Dendritic cell treated with granulocyte-macrophage colony-stimulating factor and Interleukin-4, amounts not matched to agents 40 ng/mL and 50 ng/mL, for 4 days (primary cell): ENCODE measurements at regions not wholly inside any gene's neighbourhood (a gene's known extent, or its start where the extent isn't known, plus 50 kb on each side); places are given as distances from the start of the nearest gene placed in this dataset.

ENCODE experiments used
- H3K27ac Mint-ChIP-seq: one replicate; pipeline ENCODE4 v1.8.0; 2022; ENCODE audit warnings: mild to moderate bottlenecking, mixed read lengths
- H3K27me3 Mint-ChIP-seq: one replicate; pipeline ENCODE4 v1.8.0; 2022; ENCODE audit warnings: mild to moderate bottlenecking, mixed read lengths
- H3K36me3 Mint-ChIP-seq: one replicate; pipeline ENCODE4 v1.8.0; 2022; ENCODE audit warnings: low read depth, mixed read lengths
- H3K4me1 Mint-ChIP-seq: one replicate; pipeline ENCODE4 v1.8.0; 2022; ENCODE audit warnings: low read depth, mixed read lengths
- H3K4me3 Mint-ChIP-seq: one replicate; pipeline ENCODE4 v1.8.0; 2022; ENCODE audit warnings: mild to moderate bottlenecking, moderate library complexity, mixed read lengths
- H3K9me3 Mint-ChIP-seq: one replicate; pipeline ENCODE4 v1.8.0; 2022; ENCODE audit warnings: mixed read lengths
- intact Hi-C: fragments of 100-400 bp; cut with micrococcal nuclease; formaldehyde crosslinking; loops from one replicate; pipeline ENCODE4 v1.15.0; 2022

- Mint-ChIP-seq H3K27ac (no peak overlapping the region), H3K4me3 (no peak overlapping the region)
Observed at GRCh38 chr9:79013715-79014610, 557.8 kb upstream of the TLE4 start.

DNA sequence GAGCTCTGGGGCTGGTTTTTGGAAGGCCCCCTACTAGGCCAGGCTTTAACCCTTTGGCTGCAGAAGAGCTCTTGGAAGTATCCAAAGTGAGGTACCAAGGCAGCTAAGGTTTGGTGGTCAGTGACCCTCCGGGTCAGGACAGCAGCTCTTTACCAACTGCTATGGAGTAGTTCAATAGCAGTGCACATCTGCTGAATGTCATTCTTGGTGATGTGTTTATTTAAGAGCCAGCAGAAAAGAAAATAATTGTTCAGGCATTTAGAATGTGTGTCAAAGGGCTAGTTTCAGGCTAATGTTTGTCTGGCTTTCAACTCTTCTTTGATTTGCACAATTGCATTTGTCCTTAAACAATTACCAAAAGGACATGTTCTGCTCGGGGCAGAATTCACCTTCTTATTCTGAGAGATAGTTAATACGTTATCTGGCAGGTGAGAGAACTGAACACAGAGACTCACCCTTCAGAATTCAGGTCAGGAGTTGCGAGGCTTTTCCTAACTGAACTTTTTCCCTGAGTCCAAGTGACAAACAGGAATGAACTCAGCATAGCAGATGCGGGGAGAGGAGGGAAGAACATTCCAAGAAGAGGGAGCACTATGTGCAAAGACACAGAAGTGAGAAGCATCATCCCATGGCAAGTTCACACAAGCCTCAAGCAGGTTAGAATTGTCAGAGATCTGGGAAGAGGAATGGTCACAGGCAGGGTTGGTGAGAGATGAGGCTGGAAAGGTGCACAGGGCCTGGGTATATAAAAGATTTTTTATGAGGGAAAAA lies 556.7 kb upstream of the TLE4 start:
- no peak overlapping the region for H3K27ac Mint-ChIP-seq
- no peak overlapping the region for H3K4me3 Mint-ChIP-seq
- no peaks in the 10 kb centered on the region for H3K36me3 Mint-ChIP-seq
- no peaks in the 10 kb centered on the region for H3K27me3 Mint-ChIP-seq
- intact Hi-C loops, result no loop called here
- H3K4me1 Mint-ChIP-seq, result no peaks in the 10 kb centered on the region
- H3K9me3 Mint-ChIP-seq, result peaks cover 17% of the 10 kb centered on the region

More at GRCh38 chr9:79013715-79014610, 557.8 kb upstream of the TLE4 start:
- no peaks in the 10 kb centered on the region for H3K36me3 Mint-ChIP-seq
- peaks cover under 1% of the 10 kb centered on the region for H3K4me1 Mint-ChIP-seq
- intact Hi-C loops, result no loop called here
- peaks cover 18% of the 10 kb centered on the region for H3K9me3 Mint-ChIP-seq
- H3K27me3 Mint-ChIP-seq, result no peaks in the 10 kb centered on the region

DNA sequence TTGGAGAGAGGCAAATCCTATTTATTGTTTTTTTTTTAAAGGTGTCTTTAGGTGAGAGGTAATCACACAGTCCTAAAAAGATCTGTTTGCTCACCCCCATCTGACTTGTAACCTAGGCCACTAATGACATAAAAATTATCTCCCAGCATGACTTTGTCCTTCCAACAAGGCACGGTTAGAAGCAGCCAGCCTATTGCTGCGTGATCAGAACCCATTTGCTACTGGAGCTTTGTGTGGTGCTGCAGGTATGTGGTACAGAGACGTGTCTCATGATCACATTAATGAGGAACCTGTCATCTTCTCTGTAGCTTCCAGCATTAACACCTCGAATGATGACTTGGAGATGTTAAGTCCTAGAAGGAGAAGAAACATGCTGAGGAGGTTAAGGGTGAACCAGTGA lies 555.8 kb upstream of the TLE4 start:
- intact Hi-C loops, result no loop called here

GRCh38 chr9:79020276-79020675 lies 551.5 kb upstream of the TLE4 start:
- intact Hi-C loops, result no loop called here
- H3K36me3 Mint-ChIP-seq, result no peaks in the 10 kb centered on the region

More for the DNA sequence above, 555.8 kb upstream of the TLE4 start:
- H3K9me3 Mint-ChIP-seq, result peaks cover 9% of the 10 kb centered on the region
- no peaks in the 10 kb centered on the region for H3K4me1 Mint-ChIP-seq
- H3K27ac Mint-ChIP-seq, result no peak overlapping the region
- H3K4me3 Mint-ChIP-seq, result no peak overlapping the region
- no peaks in the 10 kb centered on the region for H3K36me3 Mint-ChIP-seq
- H3K27me3 Mint-ChIP-seq, result no peaks in the 10 kb centered on the region

GRCh38 chr9:79021084-79021483 lies 550.7 kb upstream of the TLE4 start:
- H3K36me3 Mint-ChIP-seq, result no peaks in the 10 kb centered on the region
- no peak overlapping the region for H3K4me3 Mint-ChIP-seq
- H3K27ac Mint-ChIP-seq, result no peak overlapping the region
- H3K4me1 Mint-ChIP-seq, result no peaks in the 10 kb centered on the region
- no peaks in the 10 kb centered on the region for H3K9me3 Mint-ChIP-seq
- H3K27me3 Mint-ChIP-seq, result no peaks in the 10 kb centered on the region
- intact Hi-C loops, result no loop called here

More at GRCh38 chr9:79020276-79020675, 551.5 kb upstream of the TLE4 start:
- Mint-ChIP-seq H3K4me3 (no peak overlapping the region), H3K9me3 (no peaks in the 10 kb centered on the region), H3K4me1 (no peaks in the 10 kb centered on the region), H3K27ac (no peak overlapping the region), H3K27me3 (no peaks in the 10 kb centered on the region)

DNA sequence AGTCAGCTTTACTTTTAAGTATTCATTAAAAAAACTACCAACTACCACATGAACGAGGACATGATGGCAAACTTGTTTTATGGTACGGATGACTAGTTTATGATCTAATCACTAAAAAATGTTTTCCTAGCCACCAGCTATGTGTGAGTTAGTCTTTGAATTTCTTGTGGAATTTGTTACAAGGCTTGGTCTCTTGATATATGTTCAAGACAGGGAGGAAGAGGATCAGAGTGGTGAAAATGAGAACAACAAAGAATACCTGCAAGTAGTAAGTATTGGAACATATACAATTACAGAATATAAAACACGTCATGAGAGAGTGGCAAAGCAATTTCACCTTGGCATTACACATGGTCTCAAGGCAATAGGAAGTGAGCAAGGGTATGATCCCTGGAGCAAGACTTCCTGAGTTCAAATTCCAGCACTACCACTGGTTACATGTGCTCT lies 548.6 kb upstream of the TLE4 start:
- H3K27me3 Mint-ChIP-seq, result no peaks in the 10 kb centered on the region
- no peaks in the 10 kb centered on the region for H3K4me1 Mint-ChIP-seq
- H3K4me3 Mint-ChIP-seq, result no peak overlapping the region
- no peak overlapping the region for H3K27ac Mint-ChIP-seq
- H3K9me3 Mint-ChIP-seq, result no peaks in the 10 kb centered on the region
- no peaks in the 10 kb centered on the region for H3K36me3 Mint-ChIP-seq
- intact Hi-C loops, result no loop called here

- Mint-ChIP-seq H3K36me3 (no peaks in the 10 kb centered on the region), H3K27me3 (no peaks in the 10 kb centered on the region), H3K4me3 (no peak overlapping the region), H3K27ac (no peak overlapping the region), H3K4me1 (no peaks in the 10 kb centered on the region), H3K9me3 (no peaks in the 10 kb centered on the region)
- intact Hi-C loops, result no loop called here
Observed at GRCh38 chr9:79026316-79026715, 545.4 kb upstream of the TLE4 start.

DNA sequence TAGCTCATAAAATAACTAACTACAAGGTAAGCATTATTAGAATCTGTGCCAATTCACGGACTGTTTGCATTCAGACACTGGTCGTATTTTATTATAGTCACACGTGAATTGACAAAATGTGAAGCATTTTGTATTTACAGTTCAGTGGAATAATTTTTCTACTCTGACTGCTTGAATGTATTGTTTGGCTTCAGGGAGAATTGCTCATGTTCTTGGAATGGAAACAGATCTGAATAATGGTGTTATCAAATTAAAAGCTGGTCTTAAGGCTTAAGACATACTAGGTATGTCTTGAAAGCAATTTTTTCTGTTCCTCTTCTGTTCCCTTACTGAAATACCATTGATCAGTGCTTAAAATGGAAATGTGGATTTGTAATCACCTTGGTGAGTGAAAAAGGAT lies 543.7 kb upstream of the TLE4 start:
- H3K27me3 Mint-ChIP-seq, result no peaks in the 10 kb centered on the region
- intact Hi-C loops, result no loop called here
- no peaks in the 10 kb centered on the region for H3K36me3 Mint-ChIP-seq
- no peaks in the 10 kb centered on the region for H3K4me1 Mint-ChIP-seq
- no peaks in the 10 kb centered on the region for H3K9me3 Mint-ChIP-seq
- H3K27ac Mint-ChIP-seq, result no peak overlapping the region
- H3K4me3 Mint-ChIP-seq, result no peak overlapping the region

DNA sequence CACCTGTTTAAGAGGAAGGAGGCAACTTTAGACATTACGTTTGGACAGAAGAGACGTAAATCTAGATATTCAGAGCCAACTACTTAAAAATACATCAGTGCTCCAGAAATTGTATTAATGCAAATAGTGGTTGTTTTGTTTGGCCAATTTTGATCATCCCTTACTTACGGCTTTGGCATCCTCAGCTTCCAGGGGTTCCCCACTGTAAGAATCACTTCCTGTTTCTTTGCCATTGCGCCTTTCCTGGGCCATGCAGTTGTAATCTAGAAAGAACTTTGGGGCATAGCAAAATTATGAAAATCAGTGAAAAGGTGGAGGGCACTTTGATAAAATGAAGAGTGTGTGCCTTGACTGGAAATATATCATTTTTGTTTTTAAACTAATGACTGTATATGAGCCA lies 537.2 kb upstream of the TLE4 start:
- Mint-ChIP-seq H3K36me3 (no peaks in the 10 kb centered on the region), H3K27ac (no peak overlapping the region), H3K27me3 (no peaks in the 10 kb centered on the region), H3K4me3 (no peak overlapping the region), H3K4me1 (no peaks in the 10 kb centered on the region), H3K9me3 (peaks cover 26% of the 10 kb centered on the region)
- intact Hi-C loops, result no loop called here

DNA sequence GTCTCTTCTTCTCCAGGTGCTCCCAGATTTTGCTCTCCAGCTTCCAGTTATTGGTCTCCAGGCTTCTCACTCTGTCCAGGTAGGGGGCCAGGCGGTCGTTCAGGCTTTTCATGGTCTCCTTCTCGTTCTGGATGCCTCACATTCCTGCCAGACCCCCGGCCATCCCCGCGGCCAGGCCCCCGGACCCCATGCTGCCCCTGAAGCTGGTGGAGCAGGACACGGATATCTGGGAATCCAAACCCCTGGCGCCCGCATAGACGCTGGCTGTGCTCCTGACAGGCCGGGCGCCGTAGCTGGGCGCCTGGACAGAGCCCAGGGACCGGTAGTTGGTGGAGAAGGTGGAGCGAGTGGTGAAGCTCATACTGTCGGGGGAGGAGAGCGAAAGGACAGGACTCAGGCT lies 534.4 kb upstream of the TLE4 start:
- Mint-ChIP-seq H3K9me3 (peaks cover 26% of the 10 kb centered on the region), H3K36me3 (no peaks in the 10 kb centered on the region), H3K27ac (no peak overlapping the region), H3K27me3 (no peaks in the 10 kb centered on the region), H3K4me3 (no peak overlapping the region), H3K4me1 (no peaks in the 10 kb centered on the region)
- intact Hi-C loops, result no loop called here

GRCh38 chr9:79040671-79041070 lies 531.1 kb upstream of the TLE4 start:
- Mint-ChIP-seq H3K4me3 (no peak overlapping the region), H3K4me1 (no peaks in the 10 kb centered on the region), H3K27me3 (no peaks in the 10 kb centered on the region), H3K27ac (no peak overlapping the region), H3K36me3 (no peaks in the 10 kb centered on the region), H3K9me3 (peaks cover 9% of the 10 kb centered on the region)
- intact Hi-C loops, result no loop called here

- intact Hi-C loops, result no loop called here
- H3K36me3 Mint-ChIP-seq, result no peaks in the 10 kb centered on the region
- no peaks in the 10 kb centered on the region for H3K27me3 Mint-ChIP-seq
- H3K27ac Mint-ChIP-seq, result no peak overlapping the region
- H3K4me1 Mint-ChIP-seq, result no peaks in the 10 kb centered on the region
- no peak overlapping the region for H3K4me3 Mint-ChIP-seq
- peaks cover 9% of the 10 kb centered on the region for H3K9me3 Mint-ChIP-seq
Observed at GRCh38 chr9:79041266-79041665, 530.5 kb upstream of the TLE4 start.

GRCh38 chr9:79043916-79044315 lies 527.8 kb upstream of the TLE4 start:
- intact Hi-C loops, result no loop called here
- H3K9me3 Mint-ChIP-seq, result no peaks in the 10 kb centered on the region
- H3K27me3 Mint-ChIP-seq, result no peaks in the 10 kb centered on the region
- no peaks in the 10 kb centered on the region for H3K36me3 Mint-ChIP-seq
- no peak overlapping the region for H3K27ac Mint-ChIP-seq
- no peaks in the 10 kb centered on the region for H3K4me1 Mint-ChIP-seq
- H3K4me3 Mint-ChIP-seq, result no peak overlapping the region

DNA sequence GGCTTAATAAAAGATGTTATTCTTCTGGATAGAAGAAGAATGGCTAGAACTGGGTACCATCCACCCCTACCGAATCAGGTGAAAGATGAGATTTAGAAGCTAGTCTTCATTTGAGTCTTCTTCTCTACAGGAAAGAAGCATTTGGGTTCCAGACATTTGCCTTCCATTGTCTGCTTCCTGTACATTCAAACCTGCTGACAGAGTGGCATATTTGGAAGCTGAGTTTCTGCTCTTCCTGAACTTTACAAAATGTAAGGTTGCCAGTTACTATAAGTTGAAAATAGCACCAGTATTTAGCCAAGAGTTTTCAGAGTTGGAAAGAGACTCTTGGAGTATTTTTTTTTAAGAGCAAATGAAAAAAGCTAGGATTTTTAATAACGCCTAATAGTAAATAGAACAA lies 525.4 kb upstream of the TLE4 start:
- Mint-ChIP-seq H3K4me3 (no peak overlapping the region), H3K27ac (no peak overlapping the region), H3K9me3 (no peaks in the 10 kb centered on the region), H3K4me1 (no peaks in the 10 kb centered on the region), H3K27me3 (no peaks in the 10 kb centered on the region), H3K36me3 (no peaks in the 10 kb centered on the region)
- intact Hi-C loops, result no loop called here
